WTC11 (cell line): ENCODE measurements at regions not wholly inside any gene's neighbourhood (a gene's known extent, or its start where the extent isn't known, plus 50 kb on each side); places are given as distances from the start of the nearest gene placed in this dataset.
A peak's percentile ranks its signal among the peaks of the same experiment; 100 is the strongest.

ENCODE experiments used
- ATAC-seq: fragments of 200-7000 bp; cut with Tn5 transposase; 2 replicates; pipeline ENCODE4 v1.10.0; 2021; ENCODE audit warnings: mild to moderate bottlenecking, moderate library complexity
- CTCF ChIA-PET: fragments of 300-600 bp; sonication (Branson Sonifier 250); formaldehyde crosslinking; loops from one replicate; lab custom pipeline; 2021; ENCODE audit warnings: antibody characterized with exemption; lab: Charles Lee
- POLR2A ChIA-PET: fragments of 350-600 bp; sonication (Branson Sonifier 250); formaldehyde crosslinking; loops from one replicate; lab custom pipeline; 2021; ENCODE audit warnings: antibody characterized with exemption; lab: Charles Lee
- DNase-seq: peaks from one replicate; pipeline ENCODE4 v3.0.0; 2021; ENCODE audit warnings: low spot score
- H3K27ac Mint-ChIP-seq: 2 replicates; pipeline ENCODE4 v1.8.0; 2021; ENCODE audit warnings: mixed read lengths
- H3K27me3 Mint-ChIP-seq: 2 replicates; pipeline ENCODE4 v1.8.0; 2021; ENCODE audit warnings: low read depth, mild to moderate bottlenecking, moderate library complexity, mixed read lengths
- H3K36me3 Mint-ChIP-seq: 2 replicates; pipeline ENCODE4 v1.8.0; 2021; ENCODE audit warnings: mixed read lengths
- H3K4me1 Mint-ChIP-seq: 2 replicates; pipeline ENCODE4 v1.8.0; 2022; ENCODE audit warnings: mixed read lengths
- H3K4me3 Mint-ChIP-seq: 2 replicates; pipeline ENCODE4 v1.8.0; 2021; ENCODE audit warnings: mild to moderate bottlenecking, moderate library complexity, mixed read lengths
- H3K9me3 Mint-ChIP-seq: 2 replicates; pipeline ENCODE4 v1.8.0; 2021; ENCODE audit warnings: mixed read lengths
- CREM ChIP-seq: sonication (generic); formaldehyde crosslinking; IDR thresholded peaks from 2 replicates; pipeline ENCODE4 v1.8.1; 2022; ENCODE audit warnings: mild to moderate bottlenecking, missing genetic modification reagents, moderate library complexity
- EMX1 ChIP-seq: fragments of 250-450 bp; sonication (Bioruptor Pico); IDR thresholded peaks from 2 replicates; pipeline ENCODE4 v1.8.0; 2021; ENCODE audit warnings: mild to moderate bottlenecking
- ETV6 ChIP-seq: sonication (generic); formaldehyde crosslinking; IDR thresholded peaks from 2 replicates; pipeline ENCODE4 v1.8.1; 2022; ENCODE audit warnings: mild to moderate bottlenecking, missing genetic modification reagents
- IRF2 ChIP-seq: sonication (generic); formaldehyde crosslinking; IDR thresholded peaks from 2 replicates; pipeline ENCODE4 v1.8.0; 2022; ENCODE audit warnings: low read depth, missing genetic modification reagents, borderline replicate concordance
- KAT7 ChIP-seq: sonication (generic); formaldehyde crosslinking; IDR thresholded peaks from 2 replicates; pipeline ENCODE4 v1.8.1; 2023; ENCODE audit warnings: missing genetic modification reagents, mild to moderate bottlenecking, borderline replicate concordance
- TEAD1 ChIP-seq: sonication (generic); formaldehyde crosslinking; IDR thresholded peaks from 2 replicates; pipeline ENCODE4 v1.8.0; 2022; ENCODE audit warnings: mild to moderate bottlenecking, missing genetic modification reagents
- ZBTB21 ChIP-seq: sonication (generic); formaldehyde crosslinking; IDR thresholded peaks from 2 replicates; pipeline ENCODE4 v1.8.1; 2023; ENCODE audit warnings: mild to moderate bottlenecking, missing genetic modification reagents, borderline replicate concordance
- TF ChIP-seq, protein P1 (sequence below): sonication (generic); formaldehyde crosslinking; IDR thresholded peaks from 2 replicates; pipeline ENCODE4 v1.8.1; 2023; ENCODE audit warnings: mild to moderate bottlenecking, missing genetic modification reagents, borderline replicate concordance
- TF ChIP-seq, protein P2 (sequence below): fragments of 200-600 bp; IDR thresholded peaks from 2 replicates; pipeline ENCODE4 v1.8.0; 2022; ENCODE audit warnings: antibody characterized with exemption
- TF ChIP-seq, protein P3 (sequence below): sonication (generic); formaldehyde crosslinking; IDR thresholded peaks from 2 replicates; pipeline ENCODE4 v1.8.0; 2022; ENCODE audit warnings: missing genetic modification reagents
- TF ChIP-seq, protein P4 (sequence below): sonication (generic); formaldehyde crosslinking; IDR thresholded peaks from 2 replicates; pipeline ENCODE4 v1.8.0; 2022; ENCODE audit warnings: mild to moderate bottlenecking, missing genetic modification reagents

DNA sequence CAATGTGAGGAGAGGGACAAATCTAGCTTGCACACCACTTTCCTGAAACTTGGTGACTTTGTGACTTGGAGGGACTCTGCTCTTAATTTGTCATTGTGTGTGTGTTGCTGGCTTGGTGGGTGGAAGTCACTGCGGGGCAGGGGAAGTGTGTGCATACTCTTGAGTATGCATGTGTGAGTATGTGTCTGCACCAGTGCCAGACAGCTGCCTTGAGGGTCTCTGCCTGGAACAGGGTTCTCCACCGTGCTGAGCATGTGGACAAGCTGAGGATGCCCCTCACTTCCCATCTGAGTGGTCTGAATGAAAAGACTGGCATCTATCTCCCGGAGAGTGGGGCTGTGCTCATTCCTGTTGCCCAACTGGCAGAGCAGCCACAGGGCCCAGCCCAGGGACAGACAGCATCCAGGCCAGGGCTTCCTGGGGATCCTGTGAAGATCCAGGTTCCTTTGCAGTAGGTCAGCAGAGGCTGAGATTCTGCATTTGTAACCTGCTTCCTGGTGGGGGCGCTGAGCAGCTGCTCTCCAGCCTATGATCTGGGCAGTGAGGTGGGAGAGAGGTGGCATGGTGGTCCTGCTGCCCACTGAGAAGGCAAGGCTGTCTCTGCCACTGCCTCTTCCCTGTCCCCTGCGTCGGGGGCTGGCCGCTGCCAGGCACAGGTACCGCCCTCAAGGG is 138.9 kb upstream of the HAAO start:
- ATAC-seq (peak; percentile 75), DNase-seq (peak; percentile 71)
- no peak overlapping the region for H3K4me3 Mint-ChIP-seq
- H3K36me3 Mint-ChIP-seq = no peaks in the 10 kb centered on the region
- H3K27ac Mint-ChIP-seq = peak overlapping the region; percentile 67
- ChIA-PET POLR2A (no interaction called here), CTCF (interaction anchor here (0.5 to 1.9 kb wide), 13 partner anchors 8 to 295 kb away, joined by 3 to 9 read pairs (median 3); partner anchors contain the start of gene ZFP36L2)
- no peaks in the 10 kb centered on the region; the same call in 1 of the 2 replicates for H3K27me3 Mint-ChIP-seq
- H3K4me1 Mint-ChIP-seq = peaks cover 52% of the 10 kb centered on the region
- no peaks in the 10 kb centered on the region for H3K9me3 Mint-ChIP-seq
- TF ChIP-seq TEAD1 (CRISPR knock-in tag) (0 out of 2 replicates have a peak, but pooled peaks have one; percentile 37), EMX1 (CRISPR knock-in tag) (no peak), CREM (CRISPR knock-in tag) (no peak), ETV6 (CRISPR knock-in tag) (peak; percentile 65; the same call in 1 of the 2 replicates), IRF2 (CRISPR knock-in tag) (no peak), ZBTB21 (CRISPR knock-in tag) (0 out of 2 replicates have a peak, but pooled peaks have one; percentile 61)
- TF ChIP-seq, protein P1, sequence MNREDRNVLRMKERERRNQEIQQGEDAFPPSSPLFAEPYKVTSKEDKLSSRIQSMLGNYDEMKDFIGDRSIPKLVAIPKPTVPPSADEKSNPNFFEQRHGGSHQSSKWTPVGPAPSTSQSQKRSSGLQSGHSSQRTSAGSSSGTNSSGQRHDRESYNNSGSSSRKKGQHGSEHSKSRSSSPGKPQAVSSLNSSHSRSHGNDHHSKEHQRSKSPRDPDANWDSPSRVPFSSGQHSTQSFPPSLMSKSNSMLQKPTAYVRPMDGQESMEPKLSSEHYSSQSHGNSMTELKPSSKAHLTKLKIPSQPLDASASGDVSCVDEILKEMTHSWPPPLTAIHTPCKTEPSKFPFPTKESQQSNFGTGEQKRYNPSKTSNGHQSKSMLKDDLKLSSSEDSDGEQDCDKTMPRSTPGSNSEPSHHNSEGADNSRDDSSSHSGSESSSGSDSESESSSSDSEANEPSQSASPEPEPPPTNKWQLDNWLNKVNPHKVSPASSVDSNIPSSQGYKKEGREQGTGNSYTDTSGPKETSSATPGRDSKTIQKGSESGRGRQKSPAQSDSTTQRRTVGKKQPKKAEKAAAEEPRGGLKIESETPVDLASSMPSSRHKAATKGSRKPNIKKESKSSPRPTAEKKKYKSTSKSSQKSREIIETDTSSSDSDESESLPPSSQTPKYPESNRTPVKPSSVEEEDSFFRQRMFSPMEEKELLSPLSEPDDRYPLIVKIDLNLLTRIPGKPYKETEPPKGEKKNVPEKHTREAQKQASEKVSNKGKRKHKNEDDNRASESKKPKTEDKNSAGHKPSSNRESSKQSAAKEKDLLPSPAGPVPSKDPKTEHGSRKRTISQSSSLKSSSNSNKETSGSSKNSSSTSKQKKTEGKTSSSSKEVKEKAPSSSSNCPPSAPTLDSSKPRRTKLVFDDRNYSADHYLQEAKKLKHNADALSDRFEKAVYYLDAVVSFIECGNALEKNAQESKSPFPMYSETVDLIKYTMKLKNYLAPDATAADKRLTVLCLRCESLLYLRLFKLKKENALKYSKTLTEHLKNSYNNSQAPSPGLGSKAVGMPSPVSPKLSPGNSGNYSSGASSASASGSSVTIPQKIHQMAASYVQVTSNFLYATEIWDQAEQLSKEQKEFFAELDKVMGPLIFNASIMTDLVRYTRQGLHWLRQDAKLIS (CRISPR knock-in tag) = 0 out of 2 replicates have a peak, but pooled peaks have one; percentile 24
- TF ChIP-seq, protein P2, sequence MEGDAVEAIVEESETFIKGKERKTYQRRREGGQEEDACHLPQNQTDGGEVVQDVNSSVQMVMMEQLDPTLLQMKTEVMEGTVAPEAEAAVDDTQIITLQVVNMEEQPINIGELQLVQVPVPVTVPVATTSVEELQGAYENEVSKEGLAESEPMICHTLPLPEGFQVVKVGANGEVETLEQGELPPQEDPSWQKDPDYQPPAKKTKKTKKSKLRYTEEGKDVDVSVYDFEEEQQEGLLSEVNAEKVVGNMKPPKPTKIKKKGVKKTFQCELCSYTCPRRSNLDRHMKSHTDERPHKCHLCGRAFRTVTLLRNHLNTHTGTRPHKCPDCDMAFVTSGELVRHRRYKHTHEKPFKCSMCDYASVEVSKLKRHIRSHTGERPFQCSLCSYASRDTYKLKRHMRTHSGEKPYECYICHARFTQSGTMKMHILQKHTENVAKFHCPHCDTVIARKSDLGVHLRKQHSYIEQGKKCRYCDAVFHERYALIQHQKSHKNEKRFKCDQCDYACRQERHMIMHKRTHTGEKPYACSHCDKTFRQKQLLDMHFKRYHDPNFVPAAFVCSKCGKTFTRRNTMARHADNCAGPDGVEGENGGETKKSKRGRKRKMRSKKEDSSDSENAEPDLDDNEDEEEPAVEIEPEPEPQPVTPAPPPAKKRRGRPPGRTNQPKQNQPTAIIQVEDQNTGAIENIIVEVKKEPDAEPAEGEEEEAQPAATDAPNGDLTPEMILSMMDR = peak; percentile 55
- TF ChIP-seq, protein P3, sequence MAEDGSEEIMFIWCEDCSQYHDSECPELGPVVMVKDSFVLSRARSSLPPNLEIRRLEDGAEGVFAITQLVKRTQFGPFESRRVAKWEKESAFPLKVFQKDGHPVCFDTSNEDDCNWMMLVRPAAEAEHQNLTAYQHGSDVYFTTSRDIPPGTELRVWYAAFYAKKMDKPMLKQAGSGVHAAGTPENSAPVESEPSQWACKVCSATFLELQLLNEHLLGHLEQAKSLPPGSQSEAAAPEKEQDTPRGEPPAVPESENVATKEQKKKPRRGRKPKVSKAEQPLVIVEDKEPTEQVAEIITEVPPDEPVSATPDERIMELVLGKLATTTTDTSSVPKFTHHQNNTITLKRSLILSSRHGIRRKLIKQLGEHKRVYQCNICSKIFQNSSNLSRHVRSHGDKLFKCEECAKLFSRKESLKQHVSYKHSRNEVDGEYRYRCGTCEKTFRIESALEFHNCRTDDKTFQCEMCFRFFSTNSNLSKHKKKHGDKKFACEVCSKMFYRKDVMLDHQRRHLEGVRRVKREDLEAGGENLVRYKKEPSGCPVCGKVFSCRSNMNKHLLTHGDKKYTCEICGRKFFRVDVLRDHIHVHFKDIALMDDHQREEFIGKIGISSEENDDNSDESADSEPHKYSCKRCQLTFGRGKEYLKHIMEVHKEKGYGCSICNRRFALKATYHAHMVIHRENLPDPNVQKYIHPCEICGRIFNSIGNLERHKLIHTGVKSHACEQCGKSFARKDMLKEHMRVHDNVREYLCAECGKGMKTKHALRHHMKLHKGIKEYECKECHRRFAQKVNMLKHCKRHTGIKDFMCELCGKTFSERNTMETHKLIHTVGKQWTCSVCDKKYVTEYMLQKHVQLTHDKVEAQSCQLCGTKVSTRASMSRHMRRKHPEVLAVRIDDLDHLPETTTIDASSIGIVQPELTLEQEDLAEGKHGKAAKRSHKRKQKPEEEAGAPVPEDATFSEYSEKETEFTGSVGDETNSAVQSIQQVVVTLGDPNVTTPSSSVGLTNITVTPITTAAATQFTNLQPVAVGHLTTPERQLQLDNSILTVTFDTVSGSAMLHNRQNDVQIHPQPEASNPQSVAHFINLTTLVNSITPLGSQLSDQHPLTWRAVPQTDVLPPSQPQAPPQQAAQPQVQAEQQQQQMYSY = peak; percentile 99
- TF ChIP-seq, protein P4, sequence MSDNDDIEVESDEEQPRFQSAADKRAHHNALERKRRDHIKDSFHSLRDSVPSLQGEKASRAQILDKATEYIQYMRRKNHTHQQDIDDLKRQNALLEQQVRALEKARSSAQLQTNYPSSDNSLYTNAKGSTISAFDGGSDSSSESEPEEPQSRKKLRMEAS (CRISPR knock-in tag) = peak; percentile 60; the same call in 1 of the 2 replicates
- TF ChIP-seq, all 79 proteins: peak for 7

DNA sequence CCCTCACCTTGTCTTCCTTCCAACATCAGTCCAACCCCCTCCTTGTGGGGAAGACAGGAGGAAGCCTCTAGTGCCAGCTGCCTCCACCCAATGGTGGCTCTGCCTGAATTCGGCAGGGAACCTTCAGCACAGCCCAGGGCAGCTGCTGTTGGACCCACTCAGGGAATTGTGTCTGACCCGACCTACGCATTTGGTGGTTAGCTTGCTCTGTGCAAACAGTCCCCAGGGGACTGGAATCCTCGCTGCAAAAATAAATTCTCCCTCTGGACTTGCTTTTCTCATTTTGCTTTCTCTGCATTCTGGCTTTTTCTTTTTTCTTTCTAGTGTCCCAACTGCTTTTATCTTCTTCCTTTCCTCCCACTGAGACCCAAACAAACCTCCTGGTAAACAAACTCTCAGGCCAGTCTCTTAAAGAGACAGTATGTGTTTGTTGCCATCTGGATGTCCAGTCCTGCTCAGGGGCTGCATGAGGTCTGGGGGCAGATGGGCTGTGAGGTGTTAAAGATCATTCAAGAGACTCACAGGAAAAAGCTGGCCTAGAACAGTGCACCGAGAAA is 137.7 kb upstream of the HAAO start:
- peak overlapping the region; percentile 85 for H3K27ac Mint-ChIP-seq
- CTCF ChIA-PET = interaction anchor here (1.0 to 1.9 kb wide), 15 partner anchors 8 to 292 kb away, joined by 3 to 15 read pairs (median 5); no protein-coding TSS in a partner anchor
- H3K4me3 Mint-ChIP-seq = no peak overlapping the region
- no peak for DNase-seq
- POLR2A ChIA-PET = interaction anchor here (0.6 kb wide), 1 partner anchor 387 kb away, joined by 3 read pairs; no protein-coding TSS in a partner anchor
- H3K9me3 Mint-ChIP-seq = no peaks in the 10 kb centered on the region
- no peaks in the 10 kb centered on the region for H3K36me3 Mint-ChIP-seq
- H3K27me3 Mint-ChIP-seq = no peaks in the 10 kb centered on the region; the same call in 1 of the 2 replicates
- TF ChIP-seq KAT7 (CRISPR knock-in tag) = no peak
- TF ChIP-seq, protein P3 = peak; percentile 84
- H3K4me1 Mint-ChIP-seq = peaks cover 61% of the 10 kb centered on the region
- ATAC-seq = no peak
